ENCODE measurements at regions not wholly inside any gene's neighbourhood (a gene's known extent, or its start where the extent isn't known, plus 50 kb on each side); places are given as distances from the start of the nearest gene placed in this dataset.

DNA sequence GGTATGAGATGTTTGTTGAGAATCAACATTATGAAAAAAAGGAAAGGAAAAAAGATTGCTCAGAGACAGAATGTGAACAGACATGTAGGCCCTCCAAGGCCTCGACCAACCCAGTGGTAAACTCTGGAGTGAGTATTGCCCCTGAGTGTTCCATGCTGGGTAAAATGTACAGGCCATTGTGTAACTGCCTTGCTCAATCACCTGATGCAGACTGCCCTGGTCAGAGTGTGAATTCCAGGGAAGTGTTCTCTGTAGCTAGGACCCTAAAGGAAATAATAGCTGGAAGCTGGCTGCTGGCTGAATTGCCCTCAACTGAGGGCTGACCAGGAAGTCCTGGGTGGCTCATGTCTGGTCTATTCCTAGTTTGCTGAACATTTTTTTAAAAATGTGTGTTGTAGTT, 1081.4 kb upstream of the LRFN5 start:
- DNase-seq (ENCODE audit: low spot score), result no peak

DNA sequence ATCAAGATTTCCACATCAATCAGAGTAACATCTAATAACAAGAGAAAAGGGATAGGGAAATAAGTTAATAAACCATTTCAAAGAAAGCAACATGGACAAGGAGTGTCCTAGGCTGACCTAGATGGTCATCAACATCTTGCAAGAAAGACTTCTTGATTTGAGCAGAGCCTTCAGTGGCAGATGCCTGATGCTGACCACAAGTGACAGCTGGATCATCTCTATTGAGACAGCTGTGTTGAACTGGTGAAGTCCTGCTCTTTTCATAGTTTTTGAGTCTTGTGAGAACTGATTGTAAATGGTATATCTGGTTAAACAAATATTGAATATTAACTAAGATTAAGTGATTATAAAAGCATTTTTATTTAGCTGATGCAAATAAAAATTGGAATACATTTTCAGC, 1083.6 kb upstream of the LRFN5 start:
- DNase-seq (ENCODE audit: low spot score), result no peak

DNA sequence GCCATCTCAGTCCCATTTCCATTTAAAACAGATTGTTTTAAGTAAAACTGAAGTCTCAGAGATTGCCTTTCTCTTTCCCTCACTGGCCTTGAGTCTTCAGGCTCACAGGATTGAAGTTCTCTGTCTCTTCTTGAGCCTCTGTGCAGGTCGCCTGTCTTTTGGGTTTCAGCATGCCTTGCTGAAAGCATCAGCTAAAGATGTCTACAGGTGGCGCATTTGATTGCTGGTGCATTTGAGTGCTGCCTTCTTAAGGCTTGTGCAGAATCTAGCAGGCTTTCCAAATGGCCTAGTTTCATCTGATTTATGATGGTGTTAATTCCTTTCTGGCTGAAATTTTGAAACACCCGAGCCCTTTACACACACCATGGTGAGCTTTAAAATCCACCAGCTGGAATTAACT, 1062.2 kb upstream of the FBXO33 start:
- no peak for DNase-seq (ENCODE audit: low spot score)

DNA sequence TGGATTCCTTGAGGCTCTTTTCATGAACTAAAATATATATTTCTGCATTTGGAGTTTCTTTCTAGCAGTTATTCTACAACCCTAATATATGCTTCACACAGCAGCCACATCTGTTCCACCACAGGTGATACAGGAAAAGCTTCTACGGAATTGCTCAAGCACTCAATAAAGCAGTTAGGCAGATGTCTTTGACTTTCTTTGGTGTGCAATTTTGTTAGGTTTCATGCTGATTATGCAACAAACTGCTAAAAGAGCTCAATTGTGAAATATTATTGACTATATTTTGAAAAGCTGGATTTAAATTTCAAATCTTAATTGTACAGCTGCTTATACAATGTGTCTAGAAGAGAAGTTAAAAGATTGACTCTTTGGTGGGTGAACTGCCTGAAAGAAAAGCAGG, 1055.6 kb upstream of the FBXO33 start:
- DNase-seq (ENCODE audit: low spot score), result no peak

DNA sequence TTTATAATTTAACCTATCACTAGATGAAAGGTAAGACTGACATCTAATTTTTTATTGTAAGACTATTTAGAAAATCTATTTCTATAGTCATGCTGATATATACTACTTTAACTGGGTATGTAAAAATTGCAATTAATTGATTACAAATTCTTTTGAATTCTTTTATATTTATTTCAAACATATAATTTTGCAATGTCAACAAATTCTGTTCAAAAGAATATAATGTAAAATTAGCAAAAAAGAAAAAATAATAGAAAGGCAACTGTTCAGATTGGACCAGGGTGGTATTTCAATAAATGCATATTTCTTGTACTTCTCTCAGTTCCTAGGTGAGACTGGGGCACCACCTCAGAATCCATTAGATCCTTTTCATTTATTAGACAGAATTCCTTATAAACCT, 1053.5 kb upstream of the FBXO33 start:
- DNase-seq (ENCODE audit: low spot score), result no peak

DNA sequence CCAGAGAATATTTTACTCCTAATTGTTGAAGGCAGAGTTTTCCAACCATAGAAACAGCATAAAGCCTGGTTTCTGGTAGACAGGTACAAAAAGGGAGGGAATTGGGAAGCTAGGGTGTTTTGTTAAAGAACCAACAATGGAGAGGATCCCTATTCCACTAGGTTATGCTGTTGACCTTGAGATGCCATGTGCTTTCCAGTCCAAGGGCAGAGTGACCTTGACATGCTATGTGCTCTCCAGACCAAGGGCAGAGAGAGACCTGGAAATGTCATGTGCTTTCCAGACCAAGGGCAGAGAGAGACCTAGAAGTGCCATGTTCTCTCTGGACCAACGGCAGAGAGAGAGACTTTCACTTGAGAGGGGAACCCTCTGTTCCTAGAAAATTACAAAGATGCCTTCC, 1043.8 kb upstream of the FBXO33 start:
- DNase-seq (ENCODE audit: low spot score), result no peak

DNA sequence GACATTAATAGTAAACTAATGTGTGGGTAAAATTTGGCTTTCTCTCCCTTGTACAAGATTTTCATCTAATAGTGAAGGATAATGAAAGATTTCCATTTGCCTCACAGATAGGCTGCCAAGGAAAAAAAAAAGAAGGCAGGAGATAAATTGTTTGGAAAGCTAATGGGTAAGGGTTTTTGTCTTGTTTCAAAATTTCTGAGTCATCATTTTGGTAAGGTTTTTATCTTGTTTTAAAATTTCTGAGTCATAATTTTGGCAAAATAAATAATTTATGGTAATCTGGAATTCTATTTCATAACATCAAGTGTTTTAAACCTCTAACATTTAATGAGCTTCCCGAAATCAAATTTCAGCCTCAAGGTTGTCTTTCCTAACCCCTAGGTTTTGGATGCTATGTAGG, 1035.7 kb upstream of the FBXO33 start:
- DNase-seq (ENCODE audit: low spot score), result no peak

DNA sequence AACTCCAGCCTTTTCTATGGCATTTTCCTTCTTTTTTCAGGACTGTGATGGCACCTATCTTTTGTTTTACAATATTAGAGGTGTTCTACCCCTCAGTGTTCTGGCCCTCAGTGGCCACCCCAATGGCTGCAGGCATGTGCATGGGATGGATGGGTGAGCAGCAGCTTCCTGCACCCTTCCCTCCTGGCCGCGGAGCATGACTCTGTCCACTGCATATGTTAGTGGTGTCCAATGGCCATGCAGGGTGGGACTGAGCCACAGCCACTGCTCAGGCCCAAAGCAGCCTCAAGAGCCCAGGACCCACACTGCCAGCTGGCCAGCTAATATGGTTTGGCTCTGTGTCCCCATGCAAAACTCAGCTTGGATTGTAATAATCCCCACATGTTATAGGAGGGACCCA, 1032.3 kb upstream of the FBXO33 start:
- no peak for DNase-seq (ENCODE audit: low spot score)

DNA sequence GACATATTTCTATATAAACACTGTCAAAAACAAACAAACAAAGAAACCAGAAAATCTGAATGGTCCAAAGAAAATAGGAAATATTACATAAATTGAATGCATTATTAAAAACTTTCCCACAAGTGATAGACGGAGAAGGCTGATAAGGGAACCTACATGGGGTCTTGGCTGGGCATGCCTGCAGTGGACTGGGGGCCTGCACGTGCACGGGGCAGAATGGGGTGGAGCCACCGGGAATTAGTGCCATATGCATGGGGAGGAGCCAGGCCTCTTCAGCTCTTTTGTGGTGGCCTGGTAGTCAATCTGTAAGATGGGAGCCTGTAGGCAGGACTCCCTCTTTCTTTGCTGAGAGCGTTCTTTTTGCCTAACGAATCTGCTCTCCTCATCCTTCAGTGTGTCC, 1031.7 kb upstream of the FBXO33 start:
- DNase-seq (ENCODE audit: low spot score), result no peak

DNA sequence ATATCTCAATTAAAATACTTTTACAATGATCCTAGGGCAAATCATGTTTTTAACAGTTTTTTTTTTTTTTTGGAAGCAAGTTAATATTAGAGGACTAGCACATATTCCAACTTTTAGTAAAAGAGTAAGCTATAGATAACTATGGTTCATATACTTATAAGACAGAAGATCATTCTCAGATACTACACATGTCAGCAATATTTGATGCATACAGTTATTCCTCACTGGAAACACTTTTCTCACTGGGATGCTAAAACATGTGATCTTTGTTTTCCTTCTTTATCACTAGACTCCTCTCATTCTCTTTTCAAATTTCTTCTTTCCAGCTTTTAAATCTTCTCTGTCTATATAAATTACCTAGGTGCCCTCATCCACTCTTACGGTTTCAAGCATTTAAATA, 1020.4 kb upstream of the FBXO33 start:
- no peak for DNase-seq (ENCODE audit: low spot score)

DNA sequence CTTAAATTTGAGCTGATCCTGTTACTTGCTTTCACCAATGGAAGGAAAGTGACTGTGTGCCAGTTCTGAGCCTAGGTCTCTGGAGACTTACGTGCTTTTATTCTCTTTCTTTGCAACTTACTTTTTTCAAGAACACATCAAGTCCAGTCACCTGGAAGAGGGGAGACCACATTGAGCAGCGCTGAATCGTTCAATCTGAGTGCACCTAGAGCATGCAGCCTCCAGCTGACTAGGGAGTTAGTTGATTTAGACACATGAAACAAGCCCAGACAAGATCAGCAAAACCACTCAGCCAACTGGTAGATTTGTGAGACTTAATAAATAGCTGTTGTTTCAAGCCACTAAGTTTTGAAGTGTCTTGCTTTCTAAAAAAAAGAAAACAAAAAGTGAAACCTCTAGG, 1014.8 kb upstream of the FBXO33 start:
- DNase-seq (ENCODE audit: low spot score), result peak; percentile 18

DNA sequence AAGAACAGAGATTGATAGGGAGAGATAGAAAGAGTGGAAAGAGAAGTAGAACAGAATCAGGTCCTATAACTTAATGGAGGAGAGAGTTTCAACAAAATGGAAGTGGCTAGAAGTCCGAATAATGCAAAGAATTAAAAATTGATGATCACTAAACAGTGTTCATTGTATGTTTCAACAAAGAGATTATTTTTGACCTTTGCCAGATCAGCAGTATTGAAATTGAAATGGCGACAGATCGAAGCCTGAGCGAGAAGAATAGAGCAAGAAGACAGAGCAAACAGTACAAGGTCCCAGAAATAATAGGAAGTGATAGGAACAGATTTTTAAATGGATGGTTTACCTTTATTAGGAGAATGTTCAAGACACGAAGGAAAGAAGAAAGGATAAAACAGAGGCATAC, 1012.8 kb upstream of the FBXO33 start:
- DNase-seq (ENCODE audit: low spot score), result no peak

DNA sequence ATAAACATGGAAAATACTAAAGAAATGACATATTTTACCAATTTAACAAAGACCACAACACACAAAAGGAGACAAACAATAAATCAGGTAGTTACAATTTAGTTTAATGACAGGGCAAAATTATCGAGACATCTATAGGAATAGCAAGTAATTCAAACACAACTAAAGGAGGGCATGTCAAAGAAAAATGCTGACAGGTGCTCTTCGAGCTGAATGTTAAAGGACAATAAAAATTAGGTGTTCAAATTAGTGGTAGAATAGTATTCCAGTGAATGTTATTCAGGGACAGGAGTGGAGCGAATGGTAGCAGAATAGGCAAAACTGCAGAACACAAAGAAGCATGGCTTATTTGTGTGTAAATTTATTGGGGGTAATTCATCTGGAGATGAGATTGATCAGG, 1004.3 kb upstream of the FBXO33 start:
- no peak for DNase-seq (ENCODE audit: low spot score)

DNA sequence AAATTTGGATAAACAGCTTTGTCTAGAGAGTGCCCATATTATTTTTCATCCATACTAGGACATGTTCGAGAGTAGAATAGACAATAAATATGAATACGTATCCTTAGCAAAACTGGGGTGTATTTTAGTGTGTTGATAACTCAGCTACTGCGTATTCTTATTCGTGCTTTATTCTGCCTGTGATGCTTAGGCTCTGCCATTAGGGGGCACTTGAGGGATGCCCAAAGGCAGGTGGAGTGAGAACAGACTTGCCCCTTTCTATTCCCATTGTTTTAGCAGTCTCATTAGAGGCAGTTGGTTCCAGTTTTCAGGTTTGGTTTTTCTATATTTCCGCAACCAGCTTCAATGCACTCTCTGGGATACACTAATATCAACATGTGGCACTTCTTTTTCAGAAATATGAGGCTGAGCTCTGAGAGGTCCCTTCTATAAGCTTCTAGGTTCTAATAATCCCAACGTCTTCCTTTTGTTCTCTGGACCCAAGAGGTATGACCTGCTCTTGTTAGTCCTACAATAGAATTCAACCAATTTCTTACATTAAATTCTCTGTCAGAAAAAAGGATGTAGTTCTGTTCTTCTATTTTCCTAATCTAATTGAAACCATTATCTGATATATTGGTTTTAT, 985.7 kb upstream of the FBXO33 start:
- peak; percentile 3 for DNase-seq (ENCODE audit: low spot score)

DNA sequence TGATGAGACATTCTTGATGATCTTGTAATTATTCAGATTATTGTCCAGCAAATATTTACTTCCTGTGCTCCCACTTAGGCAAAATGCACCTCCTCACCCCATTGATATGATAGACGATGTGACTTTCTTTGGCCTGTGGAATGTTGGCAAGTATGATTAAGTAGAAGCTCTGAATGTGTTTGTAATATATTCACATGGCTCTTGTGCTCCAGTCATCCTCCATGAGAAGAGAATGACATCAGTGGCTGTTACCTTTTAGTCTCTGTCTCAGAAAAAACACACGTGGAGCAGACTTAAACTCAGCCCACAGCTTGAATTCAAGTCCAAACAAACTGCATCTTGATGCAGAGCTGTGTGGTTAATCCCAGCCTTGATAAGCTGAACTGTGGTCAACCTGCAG, 984.3 kb upstream of the FBXO33 start:
- DNase-seq (ENCODE audit: low spot score), result no peak

DNA sequence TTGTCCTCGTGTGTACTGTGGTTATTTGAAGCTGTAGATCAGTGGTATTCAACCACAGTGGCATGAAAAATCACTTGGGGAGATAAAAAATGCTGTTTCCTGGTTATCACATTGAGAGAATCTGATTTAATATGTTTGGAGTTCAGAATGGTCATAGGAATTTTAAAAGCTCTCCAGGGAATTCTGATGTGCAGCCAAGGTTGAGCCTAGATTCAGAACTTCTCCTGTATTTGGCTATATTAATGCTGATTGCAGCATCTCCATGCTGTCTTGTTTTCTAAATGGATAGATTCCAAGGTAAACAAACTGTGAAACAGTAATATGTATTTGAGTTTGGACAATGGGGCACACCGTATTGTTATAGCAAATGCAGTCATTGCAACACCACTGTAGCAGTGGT, 982.2 kb upstream of the FBXO33 start:
- no peak for DNase-seq (ENCODE audit: low spot score)

DNA sequence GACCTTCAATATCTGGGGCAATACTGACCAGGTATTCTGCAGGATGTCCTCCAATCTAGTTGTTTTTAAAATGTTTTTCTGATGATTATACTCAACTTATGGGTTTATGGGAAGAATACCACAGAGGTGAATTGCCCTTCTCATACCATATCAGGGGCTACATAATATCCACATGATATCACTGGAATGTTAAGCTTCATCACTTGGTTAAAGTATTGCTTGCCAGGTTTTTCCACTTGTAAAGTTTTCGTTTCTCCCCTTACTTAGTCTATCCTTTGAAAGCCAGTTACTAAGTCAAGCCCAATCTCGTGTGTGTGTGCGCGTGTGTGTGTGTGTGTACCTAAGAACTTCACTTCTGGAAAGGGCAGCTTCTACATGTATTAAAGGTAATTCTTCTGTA, 980.9 kb upstream of the FBXO33 start:
- DNase-seq (ENCODE audit: low spot score), result no peak

DNA sequence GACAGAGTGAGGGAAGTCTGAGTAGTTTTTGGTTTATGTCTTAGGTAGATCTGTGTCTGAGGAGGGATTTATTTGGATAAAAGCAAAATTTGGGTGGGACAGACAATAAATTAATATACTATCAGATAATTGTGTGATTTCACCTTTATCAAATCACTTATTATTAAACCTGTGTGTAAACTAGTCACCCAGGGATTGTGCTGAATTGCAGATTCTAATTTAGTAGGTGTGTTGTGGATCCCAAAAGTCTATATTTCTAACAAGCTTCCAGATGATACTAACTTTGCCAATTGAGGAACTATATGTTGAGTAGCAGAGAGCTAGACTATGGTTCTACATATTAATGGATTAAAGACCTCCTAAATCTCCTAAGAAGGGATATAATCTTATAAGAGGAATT, 978.5 kb upstream of the FBXO33 start:
- DNase-seq (ENCODE audit: low spot score), result no peak

DNA sequence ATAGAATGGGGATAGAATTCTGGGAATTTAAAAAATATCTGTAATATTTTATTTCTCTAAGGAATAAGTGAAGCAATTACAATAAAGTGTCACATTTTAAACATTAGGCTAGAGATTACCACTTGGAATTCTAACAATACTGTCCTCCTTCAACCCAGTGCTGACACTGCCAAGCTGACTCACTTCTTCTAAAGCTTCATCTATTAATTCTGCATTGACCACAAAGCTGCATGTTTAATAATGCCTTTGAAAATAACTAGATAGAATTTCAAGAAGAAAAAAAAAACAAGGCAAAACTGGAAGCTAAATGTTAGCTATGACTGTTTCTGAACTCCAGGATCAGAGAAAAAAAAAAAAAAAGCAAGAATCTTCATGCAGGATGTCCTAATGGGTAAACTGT, 970.7 kb upstream of the FBXO33 start:
- DNase-seq (ENCODE audit: low spot score), result no peak

DNA sequence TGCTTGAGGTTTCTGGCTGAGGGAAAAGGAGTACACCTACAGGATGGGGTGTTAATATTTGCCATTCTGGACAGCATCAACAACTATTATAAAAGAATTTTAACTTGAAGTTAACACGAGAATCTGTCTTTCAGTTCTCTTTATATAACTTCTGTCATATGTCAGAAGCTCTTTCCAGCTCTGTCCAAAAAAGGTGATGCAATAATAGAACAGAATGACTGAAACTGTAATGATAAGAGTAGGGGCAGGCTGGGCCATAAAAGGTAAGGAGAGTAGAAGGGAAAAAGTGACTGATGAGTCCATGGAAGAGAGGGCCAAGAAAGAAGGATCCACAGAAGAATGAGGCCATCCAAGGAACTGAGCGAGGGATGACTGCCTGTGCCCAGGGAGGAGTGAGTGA, 966.7 kb upstream of the FBXO33 start:
- DNase-seq (ENCODE audit: low spot score), result no peak

DNA sequence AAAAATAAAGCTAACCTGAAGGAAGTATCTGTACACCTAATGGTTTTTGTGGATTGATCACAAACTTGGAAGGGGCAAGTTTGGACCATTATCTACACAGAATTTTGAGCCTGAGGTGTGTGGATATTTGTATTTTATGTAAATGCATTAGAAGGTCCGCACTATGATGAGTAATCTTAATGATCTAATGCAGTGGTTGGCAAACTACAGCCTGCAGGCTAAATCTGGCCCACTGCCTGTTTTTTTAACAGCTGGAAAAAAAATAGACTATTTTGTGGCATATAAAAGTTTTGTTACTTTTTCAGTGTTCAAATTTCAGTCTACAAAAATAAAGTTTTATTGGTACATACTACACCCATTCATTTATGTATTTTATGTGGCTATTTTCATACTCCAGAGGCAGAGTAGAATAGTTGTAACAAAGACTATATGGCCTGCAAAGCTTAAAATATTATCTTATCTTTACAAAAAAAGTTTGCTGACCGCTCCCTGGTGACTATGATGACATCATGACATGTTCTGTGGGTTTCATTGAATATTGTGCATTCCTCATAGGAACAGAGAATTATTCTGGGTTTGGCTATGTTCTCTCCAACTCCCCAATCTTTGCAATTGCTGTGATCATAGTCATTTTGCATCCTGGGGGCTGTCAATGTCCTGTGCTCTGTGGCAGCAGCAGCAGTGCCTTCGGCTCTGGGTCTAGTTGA, 962.6 kb upstream of the FBXO33 start:
- DNase-seq (ENCODE audit: low spot score), result no peak

DNA sequence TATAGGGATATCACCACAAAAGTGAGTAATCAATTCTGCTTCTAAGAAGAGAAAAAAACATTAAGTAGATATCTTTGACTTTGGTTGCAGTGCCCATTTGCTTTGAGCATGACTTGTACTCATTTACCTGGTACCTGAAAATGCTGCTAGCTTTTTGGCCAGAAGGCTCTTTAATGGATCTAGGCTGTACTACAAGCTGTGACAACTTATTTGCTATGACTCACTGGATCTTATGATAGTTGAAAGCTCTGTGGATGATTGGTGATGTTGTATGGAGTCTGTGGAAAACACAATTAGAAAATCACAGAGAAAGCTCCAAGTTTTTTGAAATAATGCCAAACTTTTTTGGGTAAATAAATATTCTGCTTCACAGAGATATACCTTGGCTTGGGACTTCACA, 960.9 kb upstream of the FBXO33 start:
- DNase-seq (ENCODE audit: low spot score), result no peak

DNA sequence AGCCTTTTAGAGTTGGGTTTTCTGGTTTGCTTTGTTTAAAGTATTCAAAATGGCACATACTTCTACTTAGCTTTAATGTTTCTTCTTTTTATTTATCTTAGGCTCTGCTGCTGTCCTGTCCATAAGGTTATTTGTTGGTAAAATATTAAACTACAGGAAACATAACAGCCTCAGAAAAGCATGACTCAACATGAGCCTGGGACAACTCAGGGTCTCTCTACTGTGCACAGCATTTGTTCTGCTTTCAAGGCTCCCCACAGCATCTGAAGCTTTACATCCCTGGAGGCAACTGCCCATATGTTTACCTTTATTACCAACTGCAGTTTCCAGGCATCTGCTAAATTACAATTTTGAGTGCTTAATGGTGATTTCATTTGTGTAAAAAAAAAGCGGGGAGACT, 954.2 kb upstream of the FBXO33 start:
- DNase-seq (ENCODE audit: low spot score), result no peak

DNA sequence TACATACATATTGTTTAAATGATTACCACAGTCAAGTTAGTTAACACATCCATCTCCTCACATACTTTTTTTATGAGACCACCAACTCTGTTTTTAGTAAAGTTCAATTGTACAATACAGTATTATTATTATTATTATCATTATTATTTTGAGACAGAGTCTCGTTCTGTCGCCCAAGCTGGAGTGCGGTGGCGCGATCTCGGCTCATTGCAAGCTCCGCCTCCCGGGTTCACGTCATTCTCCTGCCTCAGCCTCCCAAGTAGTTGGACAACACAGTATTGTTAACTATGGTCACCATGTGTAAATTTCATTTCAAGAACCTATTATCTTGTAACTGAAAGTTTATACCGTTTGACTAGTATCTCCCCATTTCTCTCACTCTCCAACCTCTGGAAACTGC, 942.0 kb upstream of the FBXO33 start:
- no peak for DNase-seq (ENCODE audit: low spot score)

Measured in umbilical cord (tissue), 1 donor.